WI38 (cell line): ENCODE measurements at regions not wholly inside any gene's neighbourhood (a gene's known extent, or its start where the extent isn't known, plus 50 kb on each side); places are given as distances from the start of the nearest gene placed in this dataset.

ENCODE experiments used
- H3K4me3 ChIP-seq: 2 replicates; pipeline ENCODE4 v1.5.1; 2011; ENCODE audit warnings: low read depth, mild to moderate bottlenecking, control low read depth, low read length
- TF ChIP-seq, protein P1 (sequence below): IDR thresholded peaks from 2 replicates; pipeline ENCODE4 v1.5.1; 2012; ENCODE audit warnings: low read depth, mild to moderate bottlenecking, control low read depth, low read length

DNA sequence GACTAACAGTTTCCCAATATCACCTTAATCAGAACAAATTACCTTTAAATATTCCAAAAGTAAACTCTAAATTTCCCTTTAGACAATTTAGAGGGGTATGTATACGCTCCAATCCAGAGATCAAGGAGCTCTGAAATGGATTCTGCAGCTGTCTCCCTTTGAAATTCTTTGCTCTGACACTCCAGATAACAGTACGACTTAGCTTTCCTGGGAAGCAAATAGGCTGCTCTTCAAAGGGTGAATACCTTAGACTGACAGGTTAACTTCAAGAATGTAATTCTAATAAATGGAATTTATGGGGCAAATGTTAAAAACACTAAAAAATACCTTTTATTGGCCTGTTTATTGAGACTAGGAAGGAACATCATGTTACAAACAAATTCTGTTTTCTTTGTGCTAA lies 357.2 kb downstream of the USP25 start:
- TF ChIP-seq, protein P1, sequence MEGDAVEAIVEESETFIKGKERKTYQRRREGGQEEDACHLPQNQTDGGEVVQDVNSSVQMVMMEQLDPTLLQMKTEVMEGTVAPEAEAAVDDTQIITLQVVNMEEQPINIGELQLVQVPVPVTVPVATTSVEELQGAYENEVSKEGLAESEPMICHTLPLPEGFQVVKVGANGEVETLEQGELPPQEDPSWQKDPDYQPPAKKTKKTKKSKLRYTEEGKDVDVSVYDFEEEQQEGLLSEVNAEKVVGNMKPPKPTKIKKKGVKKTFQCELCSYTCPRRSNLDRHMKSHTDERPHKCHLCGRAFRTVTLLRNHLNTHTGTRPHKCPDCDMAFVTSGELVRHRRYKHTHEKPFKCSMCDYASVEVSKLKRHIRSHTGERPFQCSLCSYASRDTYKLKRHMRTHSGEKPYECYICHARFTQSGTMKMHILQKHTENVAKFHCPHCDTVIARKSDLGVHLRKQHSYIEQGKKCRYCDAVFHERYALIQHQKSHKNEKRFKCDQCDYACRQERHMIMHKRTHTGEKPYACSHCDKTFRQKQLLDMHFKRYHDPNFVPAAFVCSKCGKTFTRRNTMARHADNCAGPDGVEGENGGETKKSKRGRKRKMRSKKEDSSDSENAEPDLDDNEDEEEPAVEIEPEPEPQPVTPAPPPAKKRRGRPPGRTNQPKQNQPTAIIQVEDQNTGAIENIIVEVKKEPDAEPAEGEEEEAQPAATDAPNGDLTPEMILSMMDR: no peak
- no peak overlapping the region for H3K4me3 ChIP-seq

DNA sequence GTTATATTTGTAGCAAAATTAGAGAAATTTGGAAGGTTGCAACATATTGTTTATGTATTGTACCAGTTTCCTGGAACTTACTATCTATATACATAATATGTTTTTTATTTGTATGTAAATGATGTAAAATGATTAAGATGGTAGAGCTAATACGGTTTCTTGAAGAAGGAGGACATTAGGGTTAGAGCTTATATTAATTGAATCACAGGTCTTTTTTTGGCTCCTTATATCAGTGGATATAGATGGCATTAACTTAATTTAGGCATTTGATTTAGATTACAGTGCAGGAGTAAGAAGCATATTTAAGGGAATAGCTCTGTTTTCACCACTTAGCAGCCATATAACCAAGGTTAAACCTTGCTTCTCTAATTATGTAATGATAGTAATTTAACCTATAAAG lies 357.7 kb downstream of the USP25 start:
- TF ChIP-seq, protein P1: no peak

DNA sequence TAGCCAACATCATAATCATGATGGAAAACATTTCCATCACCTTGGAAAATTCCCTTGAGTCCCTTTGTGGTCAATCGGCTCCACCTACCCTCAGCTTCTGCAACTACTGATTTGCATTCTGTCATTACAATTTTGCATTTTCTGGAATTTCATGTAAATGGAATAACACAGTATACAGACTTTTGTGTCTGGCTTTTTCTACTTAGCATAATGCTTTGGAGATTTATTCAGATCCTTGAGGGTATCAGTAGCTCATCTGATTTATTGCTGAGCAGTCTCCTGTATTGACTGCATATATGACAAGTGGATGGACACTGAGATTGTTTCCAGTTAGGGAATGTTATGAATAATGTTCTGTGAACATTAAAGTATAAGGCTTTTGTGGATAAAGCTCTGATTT lies 358.3 kb downstream of the USP25 start:
- TF ChIP-seq, protein P1: no peak
- no peak overlapping the region for H3K4me3 ChIP-seq

More for the DNA sequence above, 357.7 kb downstream of the USP25 start:
- H3K4me3 ChIP-seq: no peak overlapping the region

DNA sequence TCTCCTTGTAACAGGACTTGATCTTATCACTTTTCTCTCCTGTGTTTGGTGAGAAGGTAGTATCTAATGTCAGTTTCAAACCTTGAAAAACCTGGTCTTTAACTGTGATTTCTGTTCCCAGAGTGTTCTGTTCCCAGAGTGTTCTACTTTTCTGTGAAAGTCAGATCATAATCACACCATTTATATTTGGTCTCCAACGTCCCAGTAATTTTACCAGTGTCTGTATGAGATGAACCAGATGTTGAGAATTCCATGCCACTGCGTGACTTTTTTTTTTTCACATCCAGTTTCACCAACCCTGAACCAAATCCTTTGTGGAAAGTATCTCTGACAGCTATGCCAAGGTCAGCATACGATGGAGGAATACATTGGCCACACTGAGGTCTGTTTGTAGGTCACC lies 365.2 kb downstream of the USP25 start:
- TF ChIP-seq, protein P1: no peak

DNA sequence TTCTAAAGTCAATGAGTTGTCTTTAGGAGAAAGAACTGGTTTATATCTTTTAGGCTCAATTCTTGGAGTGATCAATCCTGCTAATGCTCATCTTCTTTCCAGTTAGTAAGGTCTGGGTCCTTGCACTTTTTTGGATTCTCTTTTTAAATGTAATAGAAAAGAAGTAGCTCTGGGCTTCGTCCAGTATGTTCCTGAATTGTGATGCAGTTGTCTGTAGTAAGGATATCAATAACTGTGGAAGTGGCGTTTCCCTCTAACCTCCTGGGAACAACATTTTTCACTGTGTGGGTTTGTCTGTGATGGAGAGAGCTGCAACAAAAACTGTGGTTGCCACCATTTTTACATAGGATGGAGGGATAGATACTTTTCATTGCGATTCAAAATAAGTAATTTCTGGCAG lies 367.2 kb downstream of the USP25 start:
- TF ChIP-seq, protein P1: no peak
- H3K4me3 ChIP-seq: no peak overlapping the region

More for the DNA sequence above, 365.2 kb downstream of the USP25 start:
- H3K4me3 ChIP-seq: no peak overlapping the region

DNA sequence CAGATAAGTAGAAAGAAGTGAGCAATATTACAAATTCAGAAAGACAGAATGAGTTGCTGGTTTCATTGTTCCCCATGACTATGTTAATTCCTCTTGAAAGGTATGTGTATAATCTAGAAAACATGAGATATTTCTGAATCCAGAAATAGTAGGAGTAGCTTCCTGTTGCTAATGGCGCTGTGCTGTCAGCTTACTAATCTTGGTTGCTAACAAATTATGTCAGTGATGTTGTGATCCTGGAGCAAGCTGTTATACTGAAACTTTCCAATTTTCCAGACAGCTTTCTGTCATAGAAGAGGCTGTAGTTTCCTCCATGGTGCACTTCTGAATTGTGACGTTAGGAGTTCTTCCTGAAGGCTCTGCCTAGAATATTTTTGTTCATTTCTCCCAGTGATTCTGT lies 372.3 kb downstream of the USP25 start:
- no peak overlapping the region for H3K4me3 ChIP-seq
- TF ChIP-seq, protein P1: no peak

DNA sequence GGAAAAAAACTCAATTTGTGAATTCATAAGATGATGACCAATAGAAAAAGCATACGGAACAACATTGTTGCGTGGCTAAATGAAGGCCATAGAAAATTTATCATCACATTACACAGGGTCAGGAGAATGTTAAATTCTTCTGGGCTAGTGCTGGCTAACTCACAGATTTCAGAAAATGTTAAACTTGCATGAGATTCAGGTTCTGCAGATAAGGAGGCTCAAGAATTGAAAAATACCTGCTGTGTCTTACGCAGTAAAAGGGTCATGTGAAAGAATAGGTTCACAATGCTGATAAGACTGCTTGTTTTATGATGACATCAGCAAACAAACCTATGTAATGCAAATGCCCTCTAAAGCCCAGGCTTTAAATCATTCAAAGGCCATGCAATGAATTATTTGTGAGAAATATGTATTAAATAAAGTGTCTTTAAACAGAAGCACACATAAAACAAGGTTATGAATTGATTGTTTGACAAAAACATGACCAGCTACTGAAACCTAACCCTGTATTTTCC lies 378.8 kb downstream of the USP25 start:
- TF ChIP-seq, protein P1: no peak
- H3K4me3 ChIP-seq: no peak overlapping the region
